DMS79 treated with DMSO at 0.1 percent for 48 hours (cell line): ENCODE measurements at regions not wholly inside any gene's neighbourhood (a gene's known extent, or its start where the extent isn't known, plus 50 kb on each side); places are given as distances from the start of the nearest gene placed in this dataset.

Experiments
- DNase-seq: peaks from one replicate; lab custom pipeline; 2025; lab: John Stamatoyannopoulos, UW

DNA sequence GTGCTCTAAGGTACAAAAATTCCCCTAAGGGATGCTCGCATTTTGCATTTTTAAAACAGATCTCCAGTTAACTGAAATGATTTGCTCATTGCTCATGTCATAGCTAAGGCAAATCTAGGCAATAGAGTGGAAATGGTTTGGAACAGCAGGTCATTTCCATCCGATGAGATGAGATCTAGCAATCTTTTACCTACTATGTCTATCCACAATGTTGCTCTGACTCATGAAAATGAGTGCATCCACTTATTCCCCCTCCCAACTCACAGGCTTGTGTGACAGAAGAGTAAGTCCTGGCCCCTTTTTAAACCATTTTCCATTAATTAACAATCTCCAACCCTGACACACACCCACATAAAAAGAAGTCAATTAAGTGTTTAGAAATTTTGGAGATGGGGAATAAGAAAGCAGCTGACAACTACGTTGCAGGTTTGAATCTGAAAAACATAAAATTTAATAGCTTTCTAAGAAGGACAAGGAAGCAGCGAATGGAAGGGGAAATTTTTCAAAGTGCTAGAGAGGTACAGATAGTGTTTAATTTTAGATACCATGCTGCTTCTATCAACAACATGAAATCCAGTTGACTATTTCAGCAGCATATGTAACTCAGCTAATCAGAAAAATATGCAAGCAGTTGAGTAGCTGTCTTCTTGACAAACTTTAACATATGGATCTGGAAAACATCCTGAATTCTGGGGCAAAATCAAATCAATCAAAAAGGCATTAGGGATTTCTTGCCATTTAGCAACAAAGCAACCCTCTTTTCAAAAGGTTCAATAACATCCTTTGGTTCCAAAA lies 112.0 kb downstream of the TMCO5A start:
- no peak for DNase-seq

DNA sequence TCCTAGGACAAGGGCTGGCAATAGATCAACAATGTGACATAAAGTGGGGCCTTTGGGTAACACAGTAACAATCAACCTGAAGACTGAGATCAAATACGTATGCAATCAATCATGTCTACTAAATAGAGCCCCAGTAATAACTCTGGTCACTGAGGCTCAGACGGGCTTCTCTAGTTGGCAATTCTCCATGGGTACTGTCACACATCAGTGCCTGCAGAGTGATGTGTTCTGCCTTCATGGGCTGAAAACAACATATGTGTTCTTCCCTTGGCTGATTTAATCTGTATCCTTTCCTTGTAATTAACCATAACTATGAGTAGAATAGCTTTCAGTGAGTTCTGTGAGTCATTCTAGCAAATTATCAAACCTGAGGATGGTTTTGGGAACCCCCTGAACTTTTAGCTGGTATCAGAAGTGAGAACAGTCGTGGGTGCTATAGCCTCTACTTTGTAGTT lies 113.6 kb downstream of the TMCO5A start:
- DNase-seq, result no peak

DNA sequence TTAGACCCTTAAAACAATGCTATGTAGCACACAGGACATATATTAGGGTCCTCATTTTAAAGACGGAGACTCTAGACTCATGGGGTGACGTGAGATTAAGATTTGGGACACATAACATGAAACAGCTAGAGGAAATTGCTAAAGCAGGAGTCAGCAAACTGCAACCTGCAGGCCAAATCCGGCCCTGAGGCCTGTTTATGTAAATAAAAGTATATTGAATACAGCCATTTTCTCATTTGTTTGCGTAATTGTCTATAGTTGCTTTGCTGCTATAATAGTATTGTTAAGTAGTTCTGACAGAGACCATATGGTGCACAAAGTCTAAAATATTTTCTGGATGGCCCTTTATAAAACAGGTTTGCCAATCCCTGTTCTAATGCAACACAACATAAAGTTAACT lies 115.5 kb downstream of the TMCO5A start:
- no peak for DNase-seq

DNA sequence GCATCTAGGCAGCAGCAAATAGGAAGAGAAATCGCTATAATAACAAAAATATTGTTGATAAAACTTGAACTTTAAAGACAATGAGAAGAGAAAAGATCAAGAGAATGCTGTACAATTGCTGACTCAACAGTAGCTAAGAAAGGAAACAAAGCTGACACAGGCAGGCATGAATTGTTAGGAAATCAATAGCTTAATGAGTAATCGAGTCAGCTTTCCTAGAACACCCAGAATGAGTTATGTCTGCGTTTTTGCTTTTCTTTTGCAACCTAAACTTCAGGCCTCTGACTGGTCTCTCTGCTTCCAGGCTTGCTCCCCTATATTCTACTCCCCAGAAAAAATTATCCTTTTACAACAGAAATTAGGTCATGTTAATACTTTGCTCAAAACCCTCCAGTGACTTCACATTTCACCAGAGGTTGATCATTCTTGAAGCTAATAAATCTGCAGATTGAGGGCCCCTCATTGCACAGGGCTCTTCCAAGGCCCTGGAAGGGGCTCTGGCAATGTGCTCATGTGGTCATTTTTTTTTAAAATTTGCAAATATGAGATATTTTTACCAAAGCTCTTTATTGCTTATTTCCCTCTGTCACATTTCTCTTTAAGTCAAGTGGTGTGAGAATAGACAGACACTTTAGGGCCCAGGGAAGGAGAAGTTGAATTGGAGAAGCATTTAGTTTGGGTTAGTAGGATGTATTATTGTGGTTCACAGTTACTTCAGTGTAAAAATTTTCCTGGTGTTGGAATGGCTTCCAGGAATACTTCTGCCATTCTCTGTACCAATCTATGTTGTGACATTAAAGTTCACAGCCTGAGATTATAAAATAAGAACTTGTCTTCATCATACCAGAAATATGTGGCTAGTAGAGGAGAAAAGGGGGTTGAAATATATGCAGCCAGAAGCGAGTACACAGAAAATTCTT lies 116.3 kb downstream of the TMCO5A start:
- DNase-seq, result no peak

DNA sequence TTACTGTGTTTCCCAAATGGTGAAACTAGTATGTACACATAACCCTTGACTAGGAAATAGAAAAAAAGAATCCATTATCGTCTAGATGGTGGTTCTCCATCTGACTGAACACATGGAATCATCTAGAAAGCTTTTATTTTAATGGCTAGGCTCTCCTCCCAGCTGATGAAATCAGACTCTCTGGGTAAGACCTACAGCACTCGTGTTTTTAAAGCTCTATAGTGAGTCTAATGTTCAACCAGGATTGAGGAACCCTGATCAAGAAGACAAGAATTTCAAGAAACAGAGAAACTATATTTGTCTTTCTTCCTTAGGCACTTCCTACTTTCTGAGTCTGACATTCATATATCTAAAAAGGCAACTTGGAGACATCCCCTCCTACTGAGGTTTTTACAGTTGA lies 118.8 kb downstream of the TMCO5A start:
- no peak for DNase-seq

DNA sequence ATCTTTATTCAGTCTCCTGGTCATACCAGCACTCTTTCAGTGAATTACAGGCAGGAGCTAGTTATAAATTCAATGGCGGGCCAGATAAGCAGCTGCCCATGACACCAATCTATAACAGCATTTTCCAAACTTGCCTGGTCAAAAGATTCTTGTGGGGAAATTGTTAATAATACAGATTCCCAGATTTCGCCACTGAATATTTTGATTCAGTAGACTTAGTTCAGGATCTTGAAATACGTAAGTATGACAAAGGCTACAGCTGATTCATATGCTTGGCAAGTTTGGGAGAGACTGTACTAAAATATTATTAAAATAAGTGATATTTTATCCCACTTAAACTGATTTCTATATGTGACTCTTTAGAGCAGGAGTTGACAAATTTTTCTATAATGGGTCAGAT lies 119.3 kb downstream of the TMCO5A start:
- no peak for DNase-seq

DNA sequence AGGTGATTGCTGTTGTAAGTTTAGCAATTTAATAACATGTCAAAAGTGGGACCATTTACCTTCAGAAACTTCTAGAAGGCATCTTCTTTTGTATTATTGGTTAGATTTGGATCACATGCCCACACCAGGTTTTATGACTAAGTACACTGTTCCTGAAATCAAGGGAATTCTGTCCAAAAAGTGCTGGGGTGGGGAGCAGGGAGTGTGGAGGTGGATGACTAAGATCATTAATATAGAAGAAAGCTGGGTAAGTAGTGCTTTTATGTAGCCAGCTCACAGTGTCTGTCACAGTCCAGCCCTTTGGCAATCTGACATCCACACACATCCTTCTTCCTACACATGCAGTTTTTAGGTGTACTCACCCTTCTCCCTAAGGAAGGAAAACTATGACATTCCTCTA lies 120.0 kb downstream of the TMCO5A start:
- DNase-seq, result no peak

DNA sequence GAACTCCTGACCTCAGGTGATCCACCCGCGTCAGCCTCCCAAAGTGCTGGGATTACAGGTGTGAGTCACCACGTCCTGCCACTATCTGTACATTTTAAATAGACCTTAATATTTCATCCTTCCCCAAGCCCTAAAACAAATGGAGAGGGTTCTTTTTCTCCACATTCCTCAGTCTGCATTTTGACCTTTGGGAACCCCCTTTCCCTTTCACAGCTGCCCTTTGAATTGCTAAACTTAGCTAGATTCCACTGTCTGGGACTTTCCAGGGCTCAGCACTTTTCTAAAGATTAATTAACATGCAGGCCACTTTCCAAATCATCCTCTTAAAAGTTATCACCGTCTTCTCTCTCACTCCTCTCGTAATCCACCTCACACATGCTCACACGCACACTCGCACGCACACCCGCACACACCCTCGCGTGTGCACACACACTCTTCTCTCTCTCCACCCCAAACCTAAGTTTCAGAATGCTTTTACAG lies 124.2 kb downstream of the TMCO5A start:
- DNase-seq, result no peak

DNA sequence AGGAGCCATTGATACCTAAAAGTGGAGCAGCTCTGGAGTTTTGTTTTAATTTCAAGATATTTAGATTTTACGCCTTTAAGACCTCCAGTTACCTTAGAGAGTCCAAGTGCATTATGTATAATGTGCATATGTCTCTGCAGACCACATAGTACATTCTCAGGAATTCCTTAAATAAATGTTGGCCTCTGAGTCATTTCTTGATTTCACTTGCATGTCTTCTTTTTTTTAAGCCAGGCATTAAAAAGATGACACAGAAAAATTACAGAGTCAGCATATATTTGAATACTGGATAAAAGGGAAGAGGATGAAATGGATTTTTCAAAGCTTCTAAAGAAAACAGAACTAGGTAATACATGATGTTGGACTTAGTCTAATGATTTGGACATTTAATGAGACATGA lies 125.2 kb downstream of the TMCO5A start:
- no peak for DNase-seq

DNA sequence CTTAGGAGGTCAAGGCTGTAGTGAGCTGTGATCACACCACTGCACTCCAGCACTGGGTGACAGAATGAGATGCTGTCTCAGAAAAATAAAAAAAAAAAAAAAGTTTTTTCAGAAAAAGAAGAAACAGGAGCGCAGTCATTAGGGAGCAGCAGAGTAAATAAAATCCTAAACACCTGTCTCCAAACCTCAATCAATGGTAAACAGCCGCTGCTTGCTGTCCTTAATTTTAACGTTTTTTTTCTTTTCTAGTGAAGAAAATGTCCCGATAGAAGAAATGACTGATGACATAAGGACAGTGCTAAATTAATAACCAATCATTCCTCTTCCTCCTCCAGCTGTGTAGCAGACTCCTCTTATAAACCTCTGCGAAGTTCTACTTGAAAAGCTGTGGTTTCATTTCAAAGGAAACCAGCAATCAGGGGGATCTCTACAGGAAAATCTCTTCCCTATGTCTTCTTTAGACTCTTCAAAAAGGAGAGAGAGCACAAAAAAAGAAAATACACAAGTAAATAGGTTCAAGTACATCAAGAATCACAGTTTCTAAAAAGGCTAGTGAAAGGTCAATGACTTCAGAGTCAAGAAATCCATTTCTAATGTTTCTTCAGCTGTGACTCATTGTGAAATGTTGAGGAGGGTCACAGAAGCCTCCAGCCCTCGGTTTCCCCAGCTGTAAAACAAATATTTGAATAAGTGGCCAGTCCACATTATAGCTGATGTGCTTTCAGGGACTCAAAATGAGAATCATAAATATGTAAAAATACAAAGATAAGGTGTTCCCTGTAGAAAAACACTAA lies 127.6 kb downstream of the TMCO5A start:
- DNase-seq, result no peak

DNA sequence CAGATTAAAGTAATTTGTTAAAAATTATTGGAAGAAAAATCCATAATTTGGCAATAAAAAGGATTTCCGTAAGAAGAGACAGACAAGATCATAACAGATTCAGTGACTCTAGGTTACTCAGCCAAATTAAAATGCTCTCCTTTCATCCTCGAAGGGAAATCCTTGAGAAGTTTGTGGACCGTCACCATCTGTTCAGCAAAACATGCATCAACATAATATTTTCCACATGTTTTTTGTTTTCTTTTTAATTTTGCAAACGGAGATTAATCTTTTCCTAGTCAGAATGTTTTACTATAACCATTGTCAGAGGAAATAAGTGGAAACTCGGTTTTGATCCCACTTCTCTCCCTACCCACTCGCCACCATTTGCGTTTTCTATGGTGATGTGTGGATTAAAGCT lies 128.3 kb downstream of the TMCO5A start:
- DNase-seq, result no peak

DNA sequence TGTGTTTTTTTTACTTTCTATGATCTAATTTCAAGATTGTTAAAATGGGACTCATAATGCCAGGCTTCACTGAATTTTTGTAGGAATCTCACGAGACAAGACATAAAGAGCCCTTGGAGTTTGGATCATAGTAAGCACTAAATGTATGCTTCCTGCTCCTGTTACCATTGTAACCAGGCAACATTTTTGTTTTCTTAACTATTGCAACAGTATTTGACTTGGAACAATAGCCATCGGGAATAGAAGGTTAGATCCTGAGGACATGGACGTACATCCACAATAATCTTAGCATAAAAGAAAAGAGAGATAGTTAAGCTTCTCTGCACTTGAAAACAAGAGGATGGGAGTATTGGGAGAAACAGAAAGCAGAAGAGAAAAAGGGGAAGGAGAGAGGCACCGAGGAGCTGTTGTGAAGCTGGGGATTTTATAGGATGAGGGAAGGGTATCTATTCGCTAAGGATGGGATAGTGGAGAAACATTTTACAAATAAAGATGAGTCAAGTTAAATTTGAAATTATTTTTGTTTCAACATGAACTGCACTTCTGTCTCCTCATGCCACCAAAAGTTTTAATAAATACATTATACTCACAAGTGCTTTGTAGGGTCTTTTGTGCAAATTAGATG lies 131.4 kb downstream of the TMCO5A start:
- DNase-seq, result no peak

DNA sequence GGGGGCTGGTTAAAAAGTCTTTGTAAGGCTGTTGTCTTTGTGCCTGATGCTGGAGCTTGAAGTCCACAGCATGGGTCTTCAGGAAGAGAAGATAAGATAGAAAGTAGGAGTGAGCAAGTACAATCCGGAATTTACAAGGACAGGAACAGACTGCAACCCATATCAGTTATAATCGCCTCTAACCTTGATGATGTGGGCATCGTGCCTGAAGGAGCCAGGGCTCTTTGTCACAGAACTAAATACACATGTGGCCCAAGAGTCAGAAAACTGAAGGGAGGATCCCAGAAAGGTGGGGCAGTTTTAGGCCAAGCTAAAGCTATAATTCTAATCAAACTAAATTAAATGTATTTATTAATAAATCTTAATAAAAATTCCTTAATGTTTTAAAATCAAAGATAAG lies 132.2 kb downstream of the TMCO5A start:
- DNase-seq, result no peak

DNA sequence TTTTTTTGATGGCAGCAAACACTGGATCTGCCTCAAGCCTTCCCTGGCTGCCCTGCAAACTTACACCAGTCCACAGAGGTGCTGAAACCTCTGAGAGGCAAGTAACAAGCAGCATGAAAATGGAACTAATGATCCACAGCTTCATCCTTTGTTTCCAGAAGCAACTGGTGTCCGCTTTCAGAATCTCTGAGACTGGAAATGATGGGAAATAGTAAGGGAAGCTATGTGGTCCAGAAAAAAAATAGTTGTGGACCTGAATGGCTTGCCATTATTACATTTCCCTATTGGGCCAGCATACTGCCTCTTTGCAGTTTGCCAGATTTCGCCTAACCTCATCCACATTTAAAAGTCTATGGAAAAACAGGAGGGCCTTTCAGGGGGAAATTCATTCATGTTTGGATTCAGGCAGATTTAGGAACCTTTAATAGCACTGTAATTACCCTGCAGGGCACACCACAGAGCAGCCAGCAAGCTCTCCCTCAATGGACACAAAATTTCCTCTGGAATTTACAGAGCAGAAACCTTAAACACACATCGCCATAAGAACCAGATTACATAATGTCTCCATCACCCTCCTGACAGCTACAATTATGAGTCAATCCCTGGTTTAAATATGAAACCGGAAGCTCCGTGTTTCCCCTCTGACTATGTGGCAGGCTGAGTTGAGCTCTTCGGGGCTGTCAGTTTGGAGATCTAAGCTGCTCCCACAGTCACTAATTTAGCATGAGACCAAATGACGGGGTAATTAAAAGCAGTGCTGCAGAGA lies 134.4 kb downstream of the TMCO5A start:
- DNase-seq, result no peak

DNA sequence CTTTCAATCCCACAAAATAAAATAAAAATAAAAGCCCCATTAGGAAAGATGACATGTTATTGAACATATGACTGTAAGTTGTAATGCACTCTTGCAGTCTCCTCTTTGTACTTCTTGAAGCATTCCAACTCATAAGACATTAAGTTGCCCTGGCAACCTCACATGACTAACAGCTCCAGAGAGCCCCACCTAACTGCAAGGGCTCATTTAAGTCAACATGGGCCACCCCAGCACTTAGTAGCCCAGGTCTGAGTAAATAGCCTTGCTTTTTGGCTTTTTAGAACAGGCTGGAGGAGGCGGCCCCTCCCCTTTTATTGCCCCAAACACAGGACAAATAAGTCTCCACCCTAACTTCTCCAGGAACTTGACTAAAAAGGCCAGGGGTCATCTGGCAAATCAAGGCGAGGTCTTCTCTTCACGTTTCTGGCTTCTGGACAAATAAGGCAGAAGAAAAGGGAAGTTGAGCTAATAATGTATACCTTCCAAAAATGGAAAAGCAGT lies 135.1 kb downstream of the TMCO5A start:
- no peak for DNase-seq

DNA sequence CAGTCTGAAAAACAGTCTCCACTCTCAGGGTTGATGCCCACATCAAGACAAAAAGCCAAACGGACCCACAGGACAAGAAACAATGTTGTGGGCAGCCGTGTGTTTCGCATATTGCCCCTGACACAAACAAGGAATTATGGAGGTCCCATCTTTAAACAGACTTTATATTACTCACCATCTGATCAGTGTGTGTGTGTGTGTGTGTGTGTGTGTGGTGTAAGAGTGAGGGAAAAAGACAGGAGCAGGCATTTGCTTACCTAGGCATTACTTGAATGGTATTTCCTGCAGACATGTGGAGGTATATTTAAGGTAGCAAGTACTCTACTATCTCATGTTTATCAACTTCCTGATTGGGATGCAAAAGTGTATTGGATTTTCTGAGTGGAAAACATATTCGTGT lies 136.3 kb downstream of the TMCO5A start:
- DNase-seq, result no peak

DNA sequence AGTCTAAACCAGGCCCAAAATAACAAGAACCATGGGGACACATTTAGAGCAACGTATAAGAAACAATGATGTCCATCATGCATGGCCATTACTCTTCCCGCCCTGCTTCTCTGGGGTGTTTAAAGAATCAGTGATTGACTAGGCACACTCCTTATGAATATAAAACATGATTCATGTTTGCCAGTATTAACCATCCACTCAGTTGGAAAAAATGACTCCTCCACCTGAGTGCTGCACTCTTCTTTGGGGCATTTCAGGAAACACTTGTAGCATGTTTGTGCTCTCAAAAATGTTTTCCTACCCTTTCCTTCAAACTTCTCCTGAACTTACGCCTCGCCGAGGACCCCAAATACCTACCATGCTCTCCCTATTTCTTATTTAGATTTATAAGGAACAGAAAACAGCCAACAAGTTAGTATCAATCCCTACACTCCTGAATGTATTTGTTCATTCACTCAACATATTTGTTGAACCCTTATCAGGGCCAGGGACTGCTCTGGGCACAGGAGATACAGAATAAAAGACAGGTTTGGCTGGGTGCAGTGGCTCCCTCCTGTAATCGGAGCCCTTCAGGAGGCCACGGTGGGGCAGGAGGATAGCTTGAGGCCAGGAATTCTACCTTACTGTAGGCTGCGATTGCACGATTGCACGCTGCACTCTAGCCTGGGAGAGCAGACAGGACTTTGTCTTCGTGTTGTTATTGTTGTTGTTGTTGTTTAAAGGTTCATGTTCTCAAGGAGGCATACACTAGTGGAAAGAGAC lies 137.0 kb downstream of the TMCO5A start:
- no peak for DNase-seq

DNA sequence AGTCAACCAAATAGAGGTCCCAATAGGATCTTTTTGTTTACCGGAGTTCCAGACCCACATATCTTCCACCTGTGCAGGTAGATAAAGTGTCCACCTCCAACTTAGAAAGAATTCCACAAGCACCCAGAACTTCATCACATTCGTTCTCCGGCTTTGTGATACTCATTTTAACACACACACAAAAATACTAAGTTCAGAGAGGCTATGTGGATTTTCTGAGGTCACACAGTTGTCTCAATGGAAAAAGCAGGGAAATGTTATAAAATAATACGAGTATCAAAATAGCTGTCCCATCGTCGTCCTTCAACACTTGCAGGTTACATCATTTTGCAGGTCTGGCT lies 137.5 kb downstream of the TMCO5A start:
- no peak for DNase-seq

DNA sequence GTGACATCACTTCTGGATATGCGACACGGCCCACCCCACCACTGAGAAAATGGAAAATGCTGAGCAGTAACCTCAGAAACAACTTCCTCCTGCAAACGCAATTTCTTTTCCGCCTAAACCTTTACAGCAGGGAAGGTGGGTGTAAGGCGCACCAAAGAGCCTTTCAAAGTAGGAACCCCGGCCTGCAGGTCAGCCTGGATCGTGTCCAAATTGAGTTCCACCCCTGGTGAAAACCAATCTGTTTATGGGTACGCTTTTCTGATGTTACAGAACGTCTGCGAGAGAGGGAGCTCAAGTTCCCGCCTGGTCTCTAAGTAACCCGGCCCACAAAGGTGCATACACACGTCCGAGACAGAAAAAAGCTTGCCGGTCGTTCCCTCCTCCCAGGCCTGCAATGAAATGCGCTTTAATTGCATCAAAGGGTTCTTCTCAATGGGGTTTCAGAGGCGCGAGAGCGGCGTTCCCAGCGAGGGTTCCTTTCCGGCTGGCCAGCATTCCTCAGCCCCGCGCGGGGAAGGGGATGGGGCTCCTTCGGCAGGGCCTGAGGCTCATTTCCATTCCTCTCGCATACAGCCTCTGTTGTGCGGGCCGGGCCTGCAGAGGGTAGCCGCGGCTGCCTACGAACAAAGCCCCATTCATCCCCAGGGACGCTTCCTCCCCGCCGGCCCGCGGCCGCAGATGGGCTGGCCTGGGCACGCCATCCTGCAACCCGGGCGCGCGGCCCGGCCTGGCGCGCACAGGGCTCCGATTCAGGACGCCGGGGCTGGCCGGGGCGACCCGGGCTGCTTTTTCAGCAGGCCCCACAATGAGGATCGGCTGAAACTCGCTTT lies 138.1 kb downstream of the TMCO5A start:
- DNase-seq, result peak; percentile 23
